Small intestine (tissue), 7 donors: ENCODE measurements at regions not wholly inside any gene's neighbourhood (a gene's known extent, or its start where the extent isn't known, plus 50 kb on each side); places are given as distances from the start of the nearest gene placed in this dataset.

Experiments used
- DNase-seq, 2 donors: peaks; one replicate each; pipeline versions ENCODE4 v3.0.0 to v3.0.0-alpha.2; 2013
- FAIRE-seq: peaks from 2 replicates; lab custom pipeline; 2012; peaks lifted over from hg19 to GRCh38; lab: Jason Lieb, UNC
- H3K27ac ChIP-seq, 3 donors: one replicate each; pipeline ENCODE4 v1.5.1; 2013; ENCODE audit warnings: low read length in 2 of 3, mild to moderate bottlenecking in 2 of 3, control low read depth in 1 of 3, inconsistent platforms in 1 of 3, low read depth in 1 of 3, moderate library complexity in 1 of 3
- H3K27me3 ChIP-seq, 3 donors: one replicate each; pipeline ENCODE4 v1.6.1; 2013; ENCODE audit warnings: low read length in 3 of 3, inconsistent platforms in 1 of 3; ENCODE audit not compliant: control insufficient read depth in 3 of 3, insufficient read depth in 3 of 3
- H3K36me3 ChIP-seq, 3 donors: one replicate each; pipeline ENCODE4 v1.6.1; 2013; ENCODE audit warnings: low read length in 3 of 3, inconsistent platforms in 1 of 3, low read depth in 1 of 3, mild to moderate bottlenecking in 1 of 3, moderate library complexity in 1 of 3; ENCODE audit not compliant: control insufficient read depth in 3 of 3, insufficient read depth in 2 of 3
- H3K4me1 ChIP-seq, 3 donors: one replicate each; pipeline ENCODE4 v1.6.1; 2013; ENCODE audit warnings: low read length in 2 of 3, inconsistent platforms in 1 of 3, low read depth in 1 of 3, mild to moderate bottlenecking in 1 of 3, moderate library complexity in 1 of 3; ENCODE audit not compliant: control insufficient read depth in 3 of 3, insufficient read depth in 2 of 3
- H3K4me3 ChIP-seq, 3 donors: one replicate each; pipeline ENCODE4 v1.5.1; 2013; ENCODE audit warnings: low read length in 3 of 3, control low read depth in 1 of 3, inconsistent platforms in 1 of 3, low read depth in 1 of 3, mild to moderate bottlenecking in 1 of 3, moderate library complexity in 1 of 3
- H3K9me3 ChIP-seq, 2 donors: one replicate each; pipeline ENCODE4 v1.6.1; 2013; ENCODE audit warnings: low read depth in 1 of 2, low read length in 1 of 2; ENCODE audit not compliant: control insufficient read depth in 2 of 2, insufficient read depth in 1 of 2
- WGBS, 3 donors: extraction: QIAGEN DNeasy Blood & Tissue Kit; methylation state at CpG; one replicate each; pipeline ENCODE4 v1.1.7; 2013; 5-methylcytosine and 5-hydroxymethylcytosine counted together
- donor health status: healthy with polysubstance abuse.
- donor health status: control.
- donor health status: control.
- donor health status: Bipolar disorder and iron deficiency.
- donor health status: healthy.

- FAIRE-seq (no peak), DNase-seq (no peak)
- no peak overlapping the region for H3K4me3 ChIP-seq
- WGBS, 3 donors: 47 to 58% (median 49%) methylated on average over 9 of the region's 9 CpGs
- H3K36me3 ChIP-seq: no peaks in the 10 kb centered on the region
- no peaks in the 10 kb centered on the region for H3K9me3 ChIP-seq
- H3K4me1 ChIP-seq: no peaks in the 10 kb centered on the region
- no peaks in the 10 kb centered on the region for H3K27me3 ChIP-seq
- no peak overlapping the region for H3K27ac ChIP-seq
These were observed 273.3 kb downstream of the FZD1 start for GRCh38 chr7:91537260-91538152.

DNA sequence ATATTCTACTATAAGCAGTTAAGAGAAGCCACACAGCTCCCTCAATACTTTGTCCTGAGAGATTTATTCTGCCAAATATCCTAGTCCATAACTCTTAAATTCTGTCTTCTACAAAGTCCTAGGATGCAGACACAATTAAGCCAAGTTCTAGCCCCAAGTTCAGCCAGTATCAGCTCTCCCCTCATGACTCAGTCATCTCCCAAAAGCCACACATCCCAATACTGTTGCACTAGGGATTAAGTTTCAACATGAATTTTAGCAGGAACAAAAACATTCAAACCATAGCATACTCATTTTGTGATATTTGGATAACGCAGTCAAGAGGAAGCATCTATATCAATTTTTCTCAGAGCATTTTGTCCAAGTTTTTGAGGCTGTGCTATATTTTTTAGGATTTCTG lies 277.4 kb downstream of the FZD1 start:
- Histone ChIP-seq H3K9me3 (no peaks in the 10 kb centered on the region), H3K36me3 (no peaks in the 10 kb centered on the region), H3K27ac (no peak overlapping the region), H3K27me3 (no peaks in the 10 kb centered on the region), H3K4me1 (no peaks in the 10 kb centered on the region), H3K4me3 (no peak overlapping the region)
- WGBS, 3 donors: 70 to 96% (median 74%) methylated on average over 1 of the region's 1 CpG
- no peak for DNase-seq
- no peak for FAIRE-seq

DNA sequence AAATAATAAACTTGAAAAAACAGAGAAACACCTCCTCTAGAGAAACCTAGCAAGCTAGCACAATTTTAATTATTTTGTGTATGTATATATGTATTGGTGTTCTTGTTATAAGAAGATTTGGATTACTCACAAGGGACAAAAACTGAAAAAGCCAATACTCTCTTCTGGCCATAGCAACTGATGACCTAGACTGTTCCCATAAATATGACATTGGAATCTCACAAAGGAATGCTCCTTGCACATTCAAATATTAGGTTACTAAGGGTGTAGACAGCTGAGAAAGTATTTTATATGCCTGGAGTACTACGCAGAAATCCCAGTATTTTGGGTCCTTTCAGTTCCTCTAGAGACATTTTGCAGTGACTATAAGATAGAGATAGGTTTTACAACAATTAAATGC lies 279.4 kb downstream of the FZD1 start:
- H3K36me3 ChIP-seq: no peaks in the 10 kb centered on the region
- H3K4me1 ChIP-seq: no peaks in the 10 kb centered on the region
- no peaks in the 10 kb centered on the region for H3K9me3 ChIP-seq
- no peak for FAIRE-seq
- WGBS, 3 donors: 76 to 83% (median 79%) methylated on average over 1 of the region's 1 CpG
- no peak for DNase-seq
- H3K27me3 ChIP-seq: no peaks in the 10 kb centered on the region
- no peak overlapping the region for H3K27ac ChIP-seq
- H3K4me3 ChIP-seq: no peak overlapping the region

DNA sequence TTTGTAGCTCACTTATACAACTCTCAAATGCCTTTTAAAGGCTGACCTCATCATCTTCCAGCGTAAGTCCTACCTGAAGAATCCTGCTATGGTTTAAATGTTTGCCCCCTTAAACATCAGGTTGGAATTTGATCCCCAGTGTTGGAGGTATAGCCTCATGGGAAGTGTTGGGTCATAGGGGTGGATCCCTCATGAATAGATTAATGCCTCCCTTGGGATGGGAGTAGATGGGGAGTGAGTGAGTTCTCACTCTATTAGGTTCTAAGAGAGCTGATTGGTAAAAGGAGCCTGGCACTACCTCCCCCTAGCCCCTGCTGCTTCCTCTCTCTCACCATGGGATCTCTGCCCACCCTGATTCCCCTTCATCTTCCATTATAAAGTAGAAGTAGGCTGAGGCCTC lies 285.6 kb downstream of the FZD1 start:
- no peak for DNase-seq
- FAIRE-seq: no peak
- Histone ChIP-seq H3K27me3 (no peaks in the 10 kb centered on the region), H3K36me3 (no peaks in the 10 kb centered on the region), H3K9me3 (no peaks in the 10 kb centered on the region), H3K4me1 (no peaks in the 10 kb centered on the region), H3K27ac (no peak overlapping the region), H3K4me3 (no peak overlapping the region)
- 52 to 87% (median 58%) methylated on average over 1 of the region's 1 CpG for WGBS, 3 donors

GRCh38 chr7:91550931-91551330 lies 286.7 kb downstream of the FZD1 start:
- WGBS, 3 donors: 66 to 76% (median 67%) methylated on average over 1 of the region's 1 CpG
- H3K27ac ChIP-seq: no peak overlapping the region
- no peaks in the 10 kb centered on the region for H3K4me1 ChIP-seq
- H3K36me3 ChIP-seq: no peaks in the 10 kb centered on the region
- no peak for FAIRE-seq
- H3K27me3 ChIP-seq: no peaks in the 10 kb centered on the region
- no peak overlapping the region for H3K4me3 ChIP-seq
- no peak for DNase-seq
- H3K9me3 ChIP-seq: no peaks in the 10 kb centered on the region

- Histone ChIP-seq H3K27ac (no peak overlapping the region), H3K4me3 (no peak overlapping the region), H3K36me3 (no peaks in the 10 kb centered on the region), H3K9me3 (no peaks in the 10 kb centered on the region), H3K27me3 (no peaks in the 10 kb centered on the region), H3K4me1 (no peaks in the 10 kb centered on the region)
- 59 to 72% (median 60%) methylated on average over 5 of the region's 5 CpGs for WGBS, 3 donors
- no peak for DNase-seq
- no peak for FAIRE-seq
These were observed 287.3 kb downstream of the FZD1 start for GRCh38 chr7:91551377-91552175.

GRCh38 chr7:91553410-91553895 lies 289.2 kb downstream of the FZD1 start:
- WGBS, 3 donors: 89 to 90% (median 90%) methylated on average over 3 of the region's 3 CpGs
- no peaks in the 10 kb centered on the region for H3K36me3 ChIP-seq

DNA sequence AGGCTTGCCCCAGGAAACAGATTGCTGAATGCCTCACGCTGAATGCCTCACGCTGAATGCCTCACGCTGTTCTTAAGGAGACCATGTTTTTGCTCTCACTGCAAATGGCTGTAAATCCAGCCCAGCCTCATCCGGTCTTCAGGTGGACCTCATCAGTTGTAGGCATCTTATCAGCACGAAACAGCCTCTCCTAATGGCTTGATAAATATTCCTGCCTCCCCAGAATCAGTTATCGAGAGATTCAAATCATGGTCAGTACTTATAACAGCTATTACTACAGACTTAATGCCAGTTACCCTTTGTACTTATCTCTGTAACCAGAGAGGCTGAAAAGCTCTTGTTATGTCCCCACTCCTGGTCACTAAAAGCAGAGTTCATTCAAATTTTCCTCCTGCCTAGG lies 290.6 kb downstream of the FZD1 start:
- DNase-seq (no peak), FAIRE-seq (no peak)
- 39 to 57% (median 46%) methylated on average over 6 of the region's 6 CpGs for WGBS, 3 donors
- Histone ChIP-seq H3K4me3 (no peak overlapping the region), H3K9me3 (no peaks in the 10 kb centered on the region), H3K4me1 (no peaks in the 10 kb centered on the region), H3K27ac (no peak overlapping the region), H3K36me3 (no peaks in the 10 kb centered on the region), H3K27me3 (no peaks in the 10 kb centered on the region)

More at GRCh38 chr7:91553410-91553895, 289.2 kb downstream of the FZD1 start:
- H3K4me1 ChIP-seq: no peaks in the 10 kb centered on the region
- FAIRE-seq: no peak
- no peak for DNase-seq
- H3K4me3 ChIP-seq: no peak overlapping the region
- H3K27me3 ChIP-seq: no peaks in the 10 kb centered on the region
- no peak overlapping the region for H3K27ac ChIP-seq
- no peaks in the 10 kb centered on the region for H3K9me3 ChIP-seq
